Mucosa of descending colon (tissue), 3 donors: ENCODE measurements at regions not wholly inside any gene's neighbourhood (a gene's known extent, or its start where the extent isn't known, plus 50 kb on each side); places are given as distances from the start of the nearest gene placed in this dataset.

Experiments used
- ATAC-seq: fragments of 200-7000 bp; cut with Tn5 transposase; one replicate; pipeline ENCODE4 v1.9.1; 2020; ENCODE audit warnings: mild to moderate bottlenecking, moderate library complexity
- DNase-seq, 3 donors: peaks; one replicate each; pipeline ENCODE4 v3.0.0-alpha.2; 2020
- H3K36me3 ChIP-seq: fragments of 200-600 bp; one replicate; pipeline ENCODE4 v1.8.0; 2021; ENCODE audit warnings: low read depth, mild to moderate bottlenecking
- H3K4me1 ChIP-seq: fragments of 200-600 bp; one replicate; pipeline ENCODE4 v1.8.0; 2021; ENCODE audit warnings: low read depth, mild to moderate bottlenecking
- H3K4me3 ChIP-seq: fragments of 200-600 bp; one replicate; pipeline ENCODE4 v1.8.0; 2021; ENCODE audit warnings: mild to moderate bottlenecking
- H3K9me3 ChIP-seq: fragments of 200-600 bp; one replicate; pipeline ENCODE4 v1.8.0; 2021; ENCODE audit warnings: mild to moderate bottlenecking
- intact Hi-C, 2 donors: fragments of 100-400 bp; cut with DNase I in 1 of 2; cut with micrococcal nuclease in 1 of 2; formaldehyde crosslinking; loops; one replicate each; pipeline versions ENCODE4 v1.11.0 to v1.11.1; 2022; cut with DNase I, micrococcal nuclease
- TF ChIP-seq, protein P1 (sequence below): fragments of 200-600 bp; IDR thresholded peaks from one replicate; pipeline ENCODE4 v1.8.0; 2022; ENCODE audit warnings: antibody characterized with exemption, mild to moderate bottlenecking
- donor health status: DM: no; HTN: no; CAD: no; lungs with moderate emphysema.
- donor health status: DM: no; HTN: no; CAD: no.
- donor health status: DM: no; HTN: yes; CAD: no.

DNA sequence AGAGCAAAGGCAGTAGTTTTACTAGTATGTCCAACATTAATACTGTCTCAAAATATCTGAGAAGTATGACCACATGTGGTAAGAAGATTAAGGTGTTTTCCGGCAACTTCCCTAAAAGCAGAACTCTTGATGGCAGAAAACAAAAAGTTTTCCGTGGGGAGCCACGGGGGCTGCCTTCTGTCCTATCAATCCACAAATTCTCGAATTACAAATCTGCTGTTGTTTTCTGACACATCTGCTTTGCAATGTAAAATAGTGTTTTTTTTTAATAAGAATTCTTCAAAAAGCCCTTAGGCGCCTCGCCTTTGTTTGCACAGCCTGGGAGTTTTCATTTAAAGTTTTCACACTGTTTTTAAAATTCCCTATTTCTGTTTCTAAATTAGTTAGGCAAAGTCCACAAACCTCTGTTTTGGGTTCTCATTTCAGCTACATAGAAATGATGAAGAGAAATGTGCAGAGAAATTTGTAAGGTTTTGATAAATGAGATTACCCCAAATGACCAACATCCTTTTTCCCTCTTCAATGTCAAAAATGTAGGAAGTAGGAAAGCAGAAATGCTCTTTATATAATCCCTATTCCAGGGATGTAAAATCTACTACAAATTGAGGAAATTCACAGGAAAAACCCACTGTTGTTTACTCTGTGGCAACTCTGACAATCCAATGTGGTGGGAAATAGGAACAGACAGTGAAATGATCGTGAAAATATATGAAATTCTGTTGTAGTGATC, 385.8 kb downstream of the ZEB2 start:
- H3K4me1 ChIP-seq, result no peaks in the 10 kb centered on the region
- TF ChIP-seq, protein P1, sequence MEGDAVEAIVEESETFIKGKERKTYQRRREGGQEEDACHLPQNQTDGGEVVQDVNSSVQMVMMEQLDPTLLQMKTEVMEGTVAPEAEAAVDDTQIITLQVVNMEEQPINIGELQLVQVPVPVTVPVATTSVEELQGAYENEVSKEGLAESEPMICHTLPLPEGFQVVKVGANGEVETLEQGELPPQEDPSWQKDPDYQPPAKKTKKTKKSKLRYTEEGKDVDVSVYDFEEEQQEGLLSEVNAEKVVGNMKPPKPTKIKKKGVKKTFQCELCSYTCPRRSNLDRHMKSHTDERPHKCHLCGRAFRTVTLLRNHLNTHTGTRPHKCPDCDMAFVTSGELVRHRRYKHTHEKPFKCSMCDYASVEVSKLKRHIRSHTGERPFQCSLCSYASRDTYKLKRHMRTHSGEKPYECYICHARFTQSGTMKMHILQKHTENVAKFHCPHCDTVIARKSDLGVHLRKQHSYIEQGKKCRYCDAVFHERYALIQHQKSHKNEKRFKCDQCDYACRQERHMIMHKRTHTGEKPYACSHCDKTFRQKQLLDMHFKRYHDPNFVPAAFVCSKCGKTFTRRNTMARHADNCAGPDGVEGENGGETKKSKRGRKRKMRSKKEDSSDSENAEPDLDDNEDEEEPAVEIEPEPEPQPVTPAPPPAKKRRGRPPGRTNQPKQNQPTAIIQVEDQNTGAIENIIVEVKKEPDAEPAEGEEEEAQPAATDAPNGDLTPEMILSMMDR, result no peak
- no peak for ATAC-seq
- no peak overlapping the region for H3K4me3 ChIP-seq
- H3K9me3 ChIP-seq, result no peaks in the 10 kb centered on the region
- intact Hi-C loops, result no loop called here
- no peaks in the 10 kb centered on the region for H3K36me3 ChIP-seq
- DNase-seq, result no peak

DNA sequence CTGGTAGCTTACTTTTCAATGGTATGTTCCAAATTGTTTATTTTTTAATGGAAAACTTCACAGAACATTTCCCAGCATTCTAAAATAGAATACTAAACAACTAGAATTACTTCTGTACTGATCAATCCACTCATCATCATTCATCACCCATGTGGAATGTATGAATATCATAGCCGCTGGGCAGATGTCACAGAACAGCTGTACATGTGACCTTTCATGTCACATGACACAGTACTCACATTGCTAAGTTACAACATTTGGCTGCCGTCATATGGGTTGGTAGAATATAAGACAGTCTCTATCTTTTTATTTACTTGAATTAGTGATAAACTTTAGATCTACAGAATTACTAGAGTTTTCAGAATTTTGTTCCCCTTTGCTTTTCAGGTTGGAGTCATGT, 387.6 kb downstream of the ZEB2 start:
- ATAC-seq, result no peak

DNA sequence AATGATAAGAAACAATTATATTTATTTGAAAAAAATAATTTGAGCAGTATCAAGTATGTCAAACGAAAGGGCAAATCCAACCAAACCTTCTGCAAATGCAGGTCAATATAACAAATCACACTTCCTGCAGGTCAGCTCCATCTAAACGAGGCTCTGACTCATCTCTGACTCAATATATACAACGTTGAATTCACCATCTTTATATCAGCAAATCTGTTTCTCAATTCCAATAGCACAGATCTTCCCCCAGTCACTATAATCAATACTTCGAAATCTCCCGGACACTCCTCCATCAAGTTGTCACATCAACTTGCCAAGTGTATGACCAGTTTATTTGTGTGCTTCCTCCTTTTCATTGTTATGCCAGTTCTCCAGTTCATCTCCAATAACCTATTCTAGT, 388.9 kb downstream of the ZEB2 start:
- DNase-seq (no peak), ATAC-seq (no peak)
- TF ChIP-seq, protein P1, result no peak
- intact Hi-C loops, result no loop called here
- H3K36me3 ChIP-seq, result no peaks in the 10 kb centered on the region
- H3K9me3 ChIP-seq, result no peaks in the 10 kb centered on the region
- no peaks in the 10 kb centered on the region for H3K4me1 ChIP-seq
- H3K4me3 ChIP-seq, result no peak overlapping the region

More for the DNA sequence above, 387.6 kb downstream of the ZEB2 start:
- H3K36me3 ChIP-seq, result no peaks in the 10 kb centered on the region
- TF ChIP-seq, protein P1, result no peak
- H3K4me1 ChIP-seq, result no peaks in the 10 kb centered on the region
- H3K9me3 ChIP-seq, result no peaks in the 10 kb centered on the region
- H3K4me3 ChIP-seq, result no peak overlapping the region
- no peak for DNase-seq
- intact Hi-C loops, result no loop called here

DNA sequence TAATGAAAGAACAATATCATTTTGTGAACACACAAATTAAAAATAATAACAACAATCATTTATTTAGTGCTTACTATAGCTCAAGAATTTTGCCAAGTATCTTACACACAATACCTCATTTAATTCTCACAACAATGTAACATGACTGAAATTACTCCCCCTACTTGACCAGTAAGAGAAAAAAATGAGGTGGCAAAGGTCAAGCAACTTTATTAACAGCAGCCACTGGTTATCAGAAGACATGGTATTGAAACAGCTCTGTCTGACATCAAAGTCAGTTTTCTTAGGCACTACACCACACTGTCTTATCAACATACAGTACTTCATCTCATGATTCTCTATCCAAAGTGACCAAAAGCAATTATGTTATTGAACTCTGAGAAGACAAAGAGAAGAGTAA, 389.4 kb downstream of the ZEB2 start:
- TF ChIP-seq, protein P1, result no peak
- no peak overlapping the region for H3K4me3 ChIP-seq
- no peak for DNase-seq
- H3K4me1 ChIP-seq, result no peaks in the 10 kb centered on the region
- intact Hi-C loops, result no loop called here
- no peaks in the 10 kb centered on the region for H3K36me3 ChIP-seq
- ATAC-seq, result no peak
- H3K9me3 ChIP-seq, result no peaks in the 10 kb centered on the region

DNA sequence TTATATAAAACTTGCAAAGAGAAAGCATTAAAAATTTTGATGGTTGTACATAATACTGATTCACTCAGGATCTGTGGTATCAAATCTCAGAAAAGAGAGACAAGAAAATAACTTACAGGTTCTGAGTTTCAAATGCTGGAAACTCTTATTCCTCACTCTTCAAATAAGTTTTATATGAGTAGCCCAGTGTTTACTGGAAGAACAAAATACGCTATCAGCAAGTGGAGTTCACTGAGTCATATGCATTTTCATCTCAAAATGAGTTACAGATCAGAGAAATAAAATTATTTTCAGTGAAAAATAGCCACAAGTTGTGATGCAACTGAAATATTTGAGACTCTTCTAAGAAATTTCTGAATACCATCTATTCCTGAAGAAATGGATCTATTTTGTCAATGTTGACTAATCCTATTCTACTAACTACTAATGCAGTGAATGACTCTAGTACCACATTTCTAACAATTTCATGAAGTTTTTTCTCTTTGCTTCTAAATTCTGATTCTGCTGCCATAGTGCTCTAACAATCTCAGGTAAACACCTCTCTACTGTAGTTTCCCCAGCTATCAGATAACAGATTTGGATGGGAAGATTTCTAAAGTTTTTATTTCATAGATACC, 391.7 kb downstream of the ZEB2 start:
- Histone ChIP-seq H3K4me3 (no peak overlapping the region), H3K4me1 (no peaks in the 10 kb centered on the region), H3K36me3 (no peaks in the 10 kb centered on the region), H3K9me3 (no peaks in the 10 kb centered on the region)
- DNase-seq, result no peak
- TF ChIP-seq, protein P1, result no peak
- ATAC-seq, result no peak
- intact Hi-C loops, result no loop called here
